Daoy (cell line): ENCODE measurements at regions not wholly inside any gene's neighbourhood (a gene's known extent, or its start where the extent isn't known, plus 50 kb on each side); places are given as distances from the start of the nearest gene placed in this dataset.

ENCODE experiments used
- DNase-seq: peaks from one replicate; pipeline ENCODE4 v3.0.0-alpha.2; 2015; ENCODE audit warnings: low read depth

GRCh38 chr2:41909584-41909983 lies 138.2 kb upstream of the PKDCC start:
- no peak for DNase-seq

GRCh38 chr2:41910126-41910525 lies 137.7 kb upstream of the PKDCC start:
- DNase-seq: peak; percentile 57

- DNase-seq: no peak
Measured at GRCh38 chr2:41911033-41911432, 136.8 kb upstream of the PKDCC start.

- DNase-seq: no peak
Measured at GRCh38 chr2:41912337-41912736, 135.5 kb upstream of the PKDCC start.

- DNase-seq: no peak
Measured at GRCh38 chr2:41912776-41913175, 135.0 kb upstream of the PKDCC start.

GRCh38 chr2:41913311-41913710 lies 134.5 kb upstream of the PKDCC start:
- no peak for DNase-seq

GRCh38 chr2:41913921-41914609 lies 133.8 kb upstream of the PKDCC start:
- DNase-seq: no peak

GRCh38 chr2:41914936-41915335 lies 132.9 kb upstream of the PKDCC start:
- no peak for DNase-seq

- no peak for DNase-seq
Measured at GRCh38 chr2:41916177-41916576, 131.6 kb upstream of the PKDCC start.

- no peak for DNase-seq
Measured at GRCh38 chr2:41917587-41917986, 130.2 kb upstream of the PKDCC start.

- no peak for DNase-seq
Measured at GRCh38 chr2:41919135-41919534, 128.7 kb upstream of the PKDCC start.

- no peak for DNase-seq
Measured at GRCh38 chr2:41920181-41920580, 127.6 kb upstream of the PKDCC start.

- no peak for DNase-seq
Measured at GRCh38 chr2:41920812-41921211, 127.0 kb upstream of the PKDCC start.

- no peak for DNase-seq
Measured at GRCh38 chr2:41922177-41922576, 125.6 kb upstream of the PKDCC start.

- no peak for DNase-seq
Measured at GRCh38 chr2:41923156-41923786, 124.5 kb upstream of the PKDCC start.

GRCh38 chr2:41924024-41924423 lies 123.8 kb upstream of the PKDCC start:
- DNase-seq: no peak

GRCh38 chr2:41924709-41925408 lies 123.0 kb upstream of the PKDCC start:
- DNase-seq: no peak

GRCh38 chr2:41925712-41926111 lies 122.1 kb upstream of the PKDCC start:
- DNase-seq: no peak

GRCh38 chr2:41926614-41927580 lies 120.9 kb upstream of the PKDCC start:
- no peak for DNase-seq

GRCh38 chr2:41927581-41928264 lies 120.1 kb upstream of the PKDCC start:
- DNase-seq: no peak

- peak; percentile 83 for DNase-seq
Measured at GRCh38 chr2:41928526-41928925, 119.3 kb upstream of the PKDCC start.
